ENCODE measurements at regions not wholly inside any gene's neighbourhood (a gene's known extent, or its start where the extent isn't known, plus 50 kb on each side); places are given as distances from the start of the nearest gene placed in this dataset.

GRCh38 chr3:27903446-27903845 lies 181.3 kb upstream of the EOMES start:
- RAD21 ChIA-PET (ENCODE audit: low non-redundant PET in 1 of 2, low total read pairs in 2 of 2, uncharacterized antibody in 2 of 2, unreplicated experiment in 2 of 2) = no interaction called here
- no TSS peak for BruUV-seq (replicated peaks)
- Histone ChIP-seq H3K4me1 (ENCODE audit: control insufficient read depth in 1 of 2, insufficient read depth in 2 of 2, low read length in 2 of 2) (no peaks in the 10 kb centered on the region), H3K27me3 (ENCODE audit: insufficient read depth, low read length) (no peaks in the 10 kb centered on the region), H3K4me2 (ENCODE audit: low read length) (no peak overlapping the region), H3K9me2 (ENCODE audit: insufficient read depth) (no peaks in the 10 kb centered on the region), H4K20me1 (ENCODE audit: insufficient read depth) (no peaks in the 10 kb centered on the region), H3K36me3 (ENCODE audit: control insufficient read depth in 1 of 2, insufficient read depth in 2 of 2, low read length in 2 of 2) (no peaks in the 10 kb centered on the region), H2AFZ (ENCODE audit: low read depth, low read length, poor library complexity, severe bottlenecking) (no peak overlapping the region), H3K4me3 (replicated peaks in 1 of 2; ENCODE audit: low read depth in 1 of 2, low read length in 2 of 2) (no peak overlapping the region), H3K9ac (ENCODE audit: low read length) (no peak overlapping the region), H3K79me2 (ENCODE audit: insufficient read depth, low read length) (no peaks in the 10 kb centered on the region), H3K9me3 (ENCODE audit: control insufficient read depth in 1 of 2, insufficient read depth in 1 of 2, low read depth in 1 of 2, low read length in 2 of 2) (no peaks in the 10 kb centered on the region), H3K27ac (ENCODE audit: low read depth, low read length) (no peak overlapping the region)
- intact Hi-C loops (cut with micrococcal nuclease) = no loop called here
- ATAC-seq = no peak
- CTCF ChIA-PET = no interaction called here
- POLR2A ChIA-PET = no interaction called here
- DNase-seq (ENCODE audit: low read depth, low spot score) = no peak
- no peak for TF ChIP-seq ZNF274 (IDR thresholded peaks at IDR 0.05; ENCODE audit: low read depth, low read length)
- no peak for TF ChIP-seq EZH2phosphoT487 (IDR thresholded peaks at IDR 0.05; ENCODE audit: borderline replicate concordance)
- no peak for TF ChIP-seq JUND (IDR thresholded peaks at IDR 0.05)
- no peak for TF ChIP-seq EGR1 (IDR thresholded peaks at IDR 0.05; ENCODE audit: low read depth)
- no peak for TF ChIP-seq CTCF (IDR thresholded peaks at IDR 0.05 in 2 of 3, conservative IDR thresholded peaks at IDR 0.05 in 1 of 3; ENCODE audit: borderline replicate concordance in 1 of 3, insufficient read depth in 1 of 3, low read depth in 2 of 3, low read length in 2 of 3)
- TF ChIP-seq ATF3 (IDR thresholded peaks at IDR 0.05) = no peak
- TF ChIP-seq TCF7L2 (IDR thresholded peaks at IDR 0.05; ENCODE audit: borderline replicate concordance, extremely low read depth, insufficient read depth, insufficient read length) = no peak
- no peak for TF ChIP-seq EZH2 (IDR thresholded peaks at IDR 0.05)
- TF ChIP-seq RAD21 (IDR thresholded peaks at IDR 0.05; ENCODE audit: low read depth) = no peak
- TF ChIP-seq POLR2AphosphoS5 (IDR thresholded peaks at IDR 0.05; ENCODE audit: low read depth, low read length) = no peak
- TF ChIP-seq ELF1 (IDR thresholded peaks at IDR 0.05; ENCODE audit: borderline replicate concordance, low read depth) = no peak
- TF ChIP-seq SIN3A (IDR thresholded peaks at IDR 0.05; ENCODE audit: low read depth) = no peak
- TF ChIP-seq SP1 (IDR thresholded peaks at IDR 0.05; ENCODE audit: low read depth) = no peak
- TF ChIP-seq MAX (IDR thresholded peaks at IDR 0.05) = no peak
- no peak for TF ChIP-seq POLR2A (IDR thresholded peaks at IDR 0.05; ENCODE audit: borderline replicate concordance, extremely low read depth, insufficient read depth, insufficient read length)
- TF ChIP-seq SRF (IDR thresholded peaks at IDR 0.05; ENCODE audit: low read depth) = no peak
- TF ChIP-seq FOSL1 (IDR thresholded peaks at IDR 0.05; ENCODE audit: low read depth) = no peak
